ENCODE measurements at regions not wholly inside any gene's neighbourhood (a gene's known extent, or its start where the extent isn't known, plus 50 kb on each side); places are given as distances from the start of the nearest gene placed in this dataset.

DNA sequence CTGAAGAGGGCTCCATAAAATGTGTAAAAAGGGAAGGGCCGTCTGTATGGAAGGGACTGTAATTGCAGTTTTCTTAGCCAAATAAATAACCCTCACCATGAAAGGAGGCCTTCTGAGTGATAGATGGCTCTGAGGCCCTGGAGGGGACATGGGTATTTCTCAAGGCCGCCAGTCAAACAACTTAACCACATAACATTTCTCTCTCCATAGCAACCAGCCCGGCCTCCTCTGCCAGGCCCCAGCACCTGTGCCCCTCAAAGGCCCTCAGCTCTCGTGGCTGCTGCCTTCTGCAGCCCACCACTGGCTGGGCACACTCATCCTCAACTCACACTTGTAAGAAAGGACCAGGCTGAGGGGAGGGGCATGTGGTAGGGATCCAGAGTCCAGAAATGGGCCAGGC lies 57.0 kb upstream of the GJB5 start:
- no peak for DNase-seq (ENCODE audit: low read depth)

DNA sequence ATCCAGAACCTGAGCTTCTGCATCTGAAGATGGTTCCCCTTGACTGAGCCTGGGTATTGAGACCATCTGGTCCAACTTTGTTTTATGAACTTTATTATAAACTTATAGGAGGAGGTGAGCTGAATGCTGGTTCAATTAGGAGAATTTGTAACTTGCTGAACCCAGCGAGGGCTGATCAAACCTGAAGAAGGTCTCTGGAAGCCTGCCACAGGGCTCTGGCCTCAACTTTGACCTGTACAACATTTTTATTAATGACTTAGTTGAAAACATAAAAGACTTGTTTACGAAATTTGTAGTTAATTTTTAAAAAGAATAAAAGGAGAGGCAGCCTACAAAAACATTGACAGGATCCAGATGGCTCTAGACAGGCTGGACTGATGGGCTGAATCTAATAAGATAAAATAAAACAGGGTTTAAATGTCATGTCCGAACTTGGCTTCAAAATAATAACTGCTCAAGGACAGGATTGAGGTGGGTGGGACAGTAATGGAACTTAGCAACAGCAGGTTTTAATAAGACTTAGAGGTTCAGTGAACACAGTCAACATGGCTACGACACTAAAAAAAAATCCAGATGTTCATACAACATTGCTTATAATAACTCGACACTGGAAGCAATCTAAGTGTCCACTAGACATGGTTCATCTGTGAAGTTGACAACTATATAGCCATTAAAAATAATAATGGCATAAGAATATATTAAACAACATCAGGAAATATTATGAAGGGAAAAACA lies 53.4 kb upstream of the GJB5 start:
- DNase-seq (ENCODE audit: low read depth): no peak
